GM13977 (cell line): ENCODE measurements at regions not wholly inside any gene's neighbourhood (a gene's known extent, or its start where the extent isn't known, plus 50 kb on each side); places are given as distances from the start of the nearest gene placed in this dataset.

Source experiments
- DNase-seq: peaks from one replicate; pipeline ENCODE4 v3.0.0; 2012; ENCODE audit warnings: low spot score
- CTCF ChIP-seq: IDR thresholded peaks from 2 replicates; pipeline ENCODE4 v1.5.1; 2012; ENCODE audit warnings: mild to moderate bottlenecking, control low read depth; ENCODE audit not compliant: insufficient read depth; ENCODE audit errors: extremely low read depth, missing control alignments
- in situ Hi-C: fragments of 300-500 bp; cut with MboI; formaldehyde crosslinking; loops from one replicate; pipeline ENCODE4 v1.12.0; 2022; ENCODE audit warnings: low sequenced_read_pairs, low pct_unique_long_range_greater_than_20kb, mixed read lengths, inconsistent platforms; ENCODE audit not compliant: unreplicated experiment

- in situ Hi-C loops, result no loop called here
- no peak for DNase-seq
- no peak for TF ChIP-seq CTCF
These were observed 592.1 kb upstream of the ARID1B start for GRCh38 chr6:156185113-156185512.

GRCh38 chr6:156183678-156184077, 593.5 kb upstream of the ARID1B start:
- no peak for TF ChIP-seq CTCF
- no peak for DNase-seq
- in situ Hi-C loops, result no loop called here

- no peak for DNase-seq
- in situ Hi-C loops, result no loop called here
- no peak for TF ChIP-seq CTCF
These were observed 594.8 kb upstream of the ARID1B start for GRCh38 chr6:156182356-156182755.

GRCh38 chr6:156181506-156181905, 595.7 kb upstream of the ARID1B start:
- DNase-seq, result no peak
- in situ Hi-C loops, result no loop called here
- TF ChIP-seq CTCF, result no peak

- no peak for TF ChIP-seq CTCF
- in situ Hi-C loops, result no loop called here
- no peak for DNase-seq
These were observed 601.2 kb upstream of the ARID1B start for GRCh38 chr6:156175971-156176421.

- TF ChIP-seq CTCF, result no peak
- no peak for DNase-seq
- in situ Hi-C loops, result no loop called here
These were observed 601.7 kb upstream of the ARID1B start for GRCh38 chr6:156175433-156175832.
